Calu3 (cell line): ENCODE measurements at regions not wholly inside any gene's neighbourhood (a gene's known extent, or its start where the extent isn't known, plus 50 kb on each side); places are given as distances from the start of the nearest gene placed in this dataset.
A peak's percentile ranks its signal among the peaks of the same experiment; 100 is the strongest.

ENCODE experiments used
- BruUV-seq: library from RNA; stranded (reverse); fragments of 400-500 nt; replicated peaks from 2 replicates; lab custom pipeline; 2021; lab: Mats Ljungman, UMichigan
- CTCF ChIA-PET: fragments of 300-600 bp; sonication (Branson Sonifier 250); formaldehyde crosslinking; loops from one replicate; lab custom pipeline; 2022; ENCODE audit warnings: antibody characterized with exemption; lab: Charles Lee
- DNase-seq: peaks from one replicate; pipeline ENCODE4 v3.0.0; 2022
- H3K27ac Mint-ChIP-seq: one replicate; pipeline ENCODE4 v1.8.0; 2022; ENCODE audit warnings: mixed read lengths; ENCODE audit not compliant: unreplicated experiment
- H3K27me3 Mint-ChIP-seq: one replicate; pipeline ENCODE4 v1.8.0; 2022; ENCODE audit warnings: mixed read lengths; ENCODE audit not compliant: unreplicated experiment
- H3K36me3 Mint-ChIP-seq: one replicate; pipeline ENCODE4 v1.8.0; 2022; ENCODE audit warnings: mild to moderate bottlenecking, moderate library complexity, mixed read lengths; ENCODE audit not compliant: insufficient read depth, unreplicated experiment
- H3K4me1 Mint-ChIP-seq: one replicate; pipeline ENCODE4 v1.8.0; 2022; ENCODE audit warnings: mild to moderate bottlenecking, low read depth, mixed read lengths; ENCODE audit not compliant: unreplicated experiment
- H3K4me3 Mint-ChIP-seq: one replicate; pipeline ENCODE4 v1.8.0; 2022; ENCODE audit warnings: mild to moderate bottlenecking, low read depth, moderate library complexity, mixed read lengths; ENCODE audit not compliant: unreplicated experiment
- H3K9me3 Mint-ChIP-seq: one replicate; pipeline ENCODE4 v1.8.0; 2022; ENCODE audit warnings: low read depth, mixed read lengths; ENCODE audit not compliant: unreplicated experiment
- CTCF ChIP-seq: fragments of 200-600 bp; IDR thresholded peaks from one replicate; pipeline ENCODE4 v1.8.0; 2022; ENCODE audit warnings: antibody characterized with exemption; ENCODE audit not compliant: unreplicated experiment
- intact Hi-C: fragments of 100-400 bp; cut with micrococcal nuclease; formaldehyde crosslinking; loops from one replicate; pipeline ENCODE4 v1.10.0; 2022; ENCODE audit not compliant: unreplicated experiment

GRCh38 chr10:2850202-2850601 is 217.1 kb upstream of the PFKP start:
- no peak for TF ChIP-seq CTCF
- intact Hi-C loops, result no loop called here
- H3K4me3 Mint-ChIP-seq, result no peak overlapping the region
- CTCF ChIA-PET, result no interaction called here
- H3K36me3 Mint-ChIP-seq, result no peaks in the 10 kb centered on the region
- H3K4me1 Mint-ChIP-seq, result no peaks in the 10 kb centered on the region
- H3K27me3 Mint-ChIP-seq, result peaks cover 22% of the 10 kb centered on the region
- H3K9me3 Mint-ChIP-seq, result no peaks in the 10 kb centered on the region
- no TSS peak for BruUV-seq
- DNase-seq, result no peak
- H3K27ac Mint-ChIP-seq, result no peak overlapping the region

GRCh38 chr10:2844925-2845324 is 222.4 kb upstream of the PFKP start:
- Mint-ChIP-seq H3K4me1 (no peaks in the 10 kb centered on the region), H3K36me3 (no peaks in the 10 kb centered on the region)
- CTCF ChIA-PET, result no interaction called here

GRCh38 chr10:2839081-2839725 is 228.1 kb upstream of the PFKP start:
- Mint-ChIP-seq H3K4me3 (no peak overlapping the region), H3K9me3 (no peaks in the 10 kb centered on the region), H3K4me1 (no peaks in the 10 kb centered on the region), H3K27ac (no peak overlapping the region), H3K36me3 (no peaks in the 10 kb centered on the region), H3K27me3 (peaks cover 73% of the 10 kb centered on the region)
- peak; percentile 52 for DNase-seq
- BruUV-seq, result no TSS peak
- CTCF ChIA-PET, result interaction anchor here (0.9 kb wide), 1 partner anchor 89 kb away, joined by 3 read pairs; no protein-coding TSS in a partner anchor
- TF ChIP-seq CTCF, result peak; percentile 59
- intact Hi-C loops, result loop anchor here (1.0 kb wide), 2 partner anchors 138 to 204 kb away; no protein-coding TSS in a partner anchor

More at GRCh38 chr10:2844925-2845324, 222.4 kb upstream of the PFKP start:
- intact Hi-C loops, result no loop called here
- TF ChIP-seq CTCF, result no peak
- Mint-ChIP-seq H3K27me3 (peaks cover 49% of the 10 kb centered on the region), H3K4me3 (no peak overlapping the region), H3K9me3 (no peaks in the 10 kb centered on the region), H3K27ac (no peak overlapping the region)
- DNase-seq, result no peak
- no TSS peak for BruUV-seq

- Mint-ChIP-seq H3K4me1 (no peaks in the 10 kb centered on the region), H3K36me3 (no peaks in the 10 kb centered on the region), H3K27ac (no peak overlapping the region), H3K9me3 (no peaks in the 10 kb centered on the region), H3K4me3 (no peak overlapping the region), H3K27me3 (peaks cover 73% of the 10 kb centered on the region)
- intact Hi-C loops, result no loop called here
- TF ChIP-seq CTCF, result no peak
- CTCF ChIA-PET, result no interaction called here
- no TSS peak for BruUV-seq
- DNase-seq, result no peak
Measured at GRCh38 chr10:2837674-2838073, 229.7 kb upstream of the PFKP start.
